ENCODE measurements at regions not wholly inside any gene's neighbourhood (a gene's known extent, or its start where the extent isn't known, plus 50 kb on each side); places are given as distances from the start of the nearest gene placed in this dataset.
"Not testable (repeated sequence)": the region's sequence is repeated elsewhere in the genome, so short reads cannot be mapped to it uniquely, and the experiment has no call there.

- no peak for DNase-seq
Observed at GRCh38 chr2:239723486-239724193, 301.5 kb downstream of the NDUFA10 start.

DNA sequence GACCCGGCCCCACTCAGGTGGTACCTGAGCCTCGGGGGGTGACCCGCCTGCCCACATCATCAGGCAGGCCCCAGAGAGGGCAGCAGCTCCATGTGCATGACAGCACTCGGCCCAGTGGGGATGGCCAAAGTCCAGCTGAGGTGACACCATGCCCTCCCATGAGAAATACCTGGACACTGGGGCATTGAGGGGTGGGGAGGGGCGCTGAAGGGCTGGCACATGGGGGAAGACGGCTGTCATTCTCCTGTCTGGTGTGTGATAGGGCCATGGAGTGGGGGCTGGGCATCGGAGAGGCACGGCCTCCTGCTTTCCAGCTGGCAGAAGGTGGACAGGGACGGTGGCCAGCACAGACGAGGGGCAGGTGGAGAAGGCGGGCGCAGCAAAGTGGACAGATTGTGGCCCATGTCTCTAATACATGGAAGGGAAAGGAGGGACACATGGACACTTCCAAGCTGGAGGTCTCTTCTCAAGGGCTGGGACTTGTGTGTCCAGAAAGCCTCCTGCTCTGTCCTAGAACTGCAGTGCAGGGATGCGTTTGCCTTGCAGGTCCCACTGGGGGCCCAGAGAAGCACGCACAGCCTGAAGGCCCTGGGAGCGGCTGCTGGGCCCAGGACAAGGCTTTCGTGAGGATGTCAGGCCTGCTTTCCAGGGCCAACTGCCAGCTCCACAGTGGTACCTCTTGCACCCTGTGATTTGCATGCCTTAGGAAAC lies 302.2 kb downstream of the NDUFA10 start:
- DNase-seq, result no peak

DNA sequence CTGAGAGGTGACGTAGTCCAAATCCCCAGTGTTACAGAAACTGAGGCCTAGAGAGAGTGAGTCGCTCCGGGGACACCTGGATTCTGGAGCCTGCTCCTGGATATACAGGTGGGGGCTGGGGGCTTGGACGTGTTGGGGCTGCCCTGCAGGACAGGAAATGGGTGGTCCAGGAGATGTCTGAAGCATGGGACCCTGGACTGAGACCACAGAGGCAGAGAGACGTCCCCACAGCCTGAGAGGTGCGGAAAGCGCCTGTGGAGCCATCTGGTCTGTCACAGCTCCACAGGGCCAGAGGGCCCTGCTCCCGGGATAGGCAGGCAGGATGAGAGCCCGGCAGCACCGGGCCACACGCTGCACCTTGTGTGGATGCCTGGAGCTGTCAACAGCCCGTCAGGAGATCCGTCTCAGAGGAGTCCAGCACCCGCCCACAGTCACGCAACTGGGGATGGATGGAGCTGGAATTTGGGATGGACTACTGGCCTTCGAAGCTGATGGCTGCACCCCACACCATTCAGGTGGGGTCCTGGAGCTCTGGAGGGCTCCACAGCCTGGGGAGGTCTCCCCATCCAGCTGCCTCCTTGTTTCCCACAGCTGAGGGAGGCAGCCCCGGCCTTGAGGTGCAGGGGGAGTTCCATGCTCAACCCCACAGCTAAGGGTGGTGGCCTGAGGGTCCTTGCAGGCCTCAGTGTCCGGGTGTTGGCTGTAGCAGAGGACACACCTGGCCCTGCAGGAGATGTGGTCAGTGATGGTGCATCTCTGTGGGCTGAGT lies 303.0 kb downstream of the NDUFA10 start:
- DNase-seq, result no peak

DNA sequence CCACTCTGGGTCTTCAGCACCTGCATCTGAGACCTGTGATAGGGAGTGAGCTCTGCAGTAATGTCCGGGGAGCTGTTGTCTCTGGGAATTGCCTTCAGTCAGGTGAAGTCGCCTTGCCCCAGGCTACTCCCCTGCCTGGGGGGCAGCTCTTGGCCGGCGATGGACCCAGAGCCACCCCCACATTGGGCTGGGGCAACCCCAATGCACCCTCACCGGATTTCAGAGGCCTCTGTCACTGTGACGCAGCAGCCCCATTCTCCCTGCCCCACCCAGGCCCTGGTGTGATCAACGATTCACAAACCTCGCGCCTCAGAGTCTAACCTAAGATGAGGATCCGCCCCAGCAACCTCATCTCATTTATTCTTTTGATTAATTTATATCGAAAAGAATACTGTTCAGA lies 303.6 kb downstream of the NDUFA10 start:
- no peak for DNase-seq

GRCh38 chr2:239720361-239721360 lies 304.5 kb downstream of the NDUFA10 start:
- no peak for DNase-seq

GRCh38 chr2:239719791-239720360 lies 305.3 kb downstream of the NDUFA10 start:
- no peak for DNase-seq

DNA sequence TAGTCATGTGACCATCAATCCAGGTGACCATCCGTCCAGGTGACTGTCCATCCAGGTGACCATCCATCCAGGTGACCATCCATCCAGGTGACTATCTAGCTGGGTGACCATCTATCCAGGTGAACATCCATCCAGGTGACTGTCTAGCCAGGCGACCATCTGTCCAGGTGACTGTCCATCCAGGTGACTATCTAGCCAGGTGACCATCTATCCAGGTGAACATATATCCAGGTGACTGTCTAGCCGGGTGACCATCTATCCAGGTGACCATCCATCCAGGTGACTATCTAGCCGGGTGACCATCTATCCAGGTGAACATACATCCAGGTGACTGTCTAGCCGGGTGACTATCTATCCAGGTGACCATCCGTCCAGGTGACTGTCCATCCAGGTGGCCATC lies 306.2 kb downstream of the NDUFA10 start:
- not testable (repeated sequence) for DNase-seq

DNA sequence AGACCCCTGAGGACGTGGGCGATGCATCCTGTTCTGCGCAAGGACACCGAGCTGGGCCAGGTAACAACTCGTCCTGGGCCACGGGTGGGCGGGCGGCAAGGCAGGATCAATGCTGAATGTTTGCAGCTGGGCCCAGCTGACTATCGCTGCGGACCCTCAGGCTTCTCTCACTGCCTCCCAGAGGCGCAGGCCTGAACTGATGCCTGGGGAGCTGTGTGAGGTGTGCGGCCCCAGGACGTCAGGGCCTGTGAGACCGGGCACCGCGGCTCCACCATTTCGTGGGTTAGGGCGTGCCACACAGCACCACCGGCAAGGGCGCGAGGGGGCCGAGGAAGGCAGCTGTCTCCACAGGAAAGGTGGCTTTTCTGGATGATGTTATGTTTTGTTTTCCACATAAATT lies 307.4 kb downstream of the NDUFA10 start:
- DNase-seq, result no peak

DNA sequence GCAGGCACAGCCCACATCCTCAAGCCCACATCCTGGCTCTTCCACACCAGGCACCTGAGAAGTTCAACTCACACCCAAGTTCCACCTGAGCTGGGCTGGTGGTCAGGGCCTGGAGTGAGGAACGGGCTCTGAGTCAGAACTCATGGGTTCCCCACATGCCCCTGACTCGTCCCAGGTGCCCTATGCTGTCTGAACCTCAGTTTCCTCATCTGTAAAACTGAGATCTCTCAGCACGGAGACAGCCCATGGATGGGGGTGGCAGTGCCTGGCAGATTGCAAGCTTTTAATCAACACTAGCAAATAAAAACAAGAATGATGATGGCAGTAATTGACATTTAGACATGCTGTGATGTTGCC lies 307.8 kb downstream of the NDUFA10 start:
- no peak for DNase-seq

DNA sequence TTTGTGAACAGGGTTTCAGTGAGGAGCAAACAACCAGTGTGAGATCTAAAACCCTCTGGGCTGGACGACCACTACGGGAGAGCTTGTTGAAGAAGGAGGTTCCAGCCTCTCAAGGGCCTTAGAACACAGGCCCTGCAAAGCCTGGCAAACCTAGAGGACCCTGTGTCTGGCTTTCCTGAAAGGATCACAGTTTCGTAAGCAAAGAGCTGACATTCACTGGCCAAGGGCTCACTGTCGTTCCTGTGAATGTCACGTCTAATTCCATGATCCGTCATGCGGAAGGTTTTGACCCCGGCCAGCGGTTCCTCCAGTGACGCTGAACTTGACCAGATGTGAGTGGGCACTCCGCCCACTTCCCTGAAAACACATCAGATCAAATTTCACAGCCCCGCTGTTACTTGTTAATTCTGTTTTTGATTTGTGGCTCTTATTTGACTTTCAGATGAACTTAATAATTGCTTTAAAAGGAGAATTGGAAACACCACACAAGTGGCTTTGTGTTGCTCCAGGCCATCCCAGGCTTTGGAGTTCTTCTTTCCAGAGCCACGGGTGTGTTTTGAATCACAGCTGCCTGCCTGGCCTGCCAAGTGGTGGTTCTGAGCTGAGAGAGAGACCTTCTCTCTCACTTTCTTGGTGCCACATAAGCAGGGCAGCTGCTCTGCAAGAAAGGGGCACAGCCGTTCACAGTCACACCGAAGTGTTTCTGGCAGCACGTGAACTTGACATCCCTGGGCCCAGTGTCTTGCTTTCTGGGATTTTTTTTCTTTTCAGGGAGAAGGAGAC lies 308.4 kb downstream of the NDUFA10 start:
- DNase-seq, result no peak

DNA sequence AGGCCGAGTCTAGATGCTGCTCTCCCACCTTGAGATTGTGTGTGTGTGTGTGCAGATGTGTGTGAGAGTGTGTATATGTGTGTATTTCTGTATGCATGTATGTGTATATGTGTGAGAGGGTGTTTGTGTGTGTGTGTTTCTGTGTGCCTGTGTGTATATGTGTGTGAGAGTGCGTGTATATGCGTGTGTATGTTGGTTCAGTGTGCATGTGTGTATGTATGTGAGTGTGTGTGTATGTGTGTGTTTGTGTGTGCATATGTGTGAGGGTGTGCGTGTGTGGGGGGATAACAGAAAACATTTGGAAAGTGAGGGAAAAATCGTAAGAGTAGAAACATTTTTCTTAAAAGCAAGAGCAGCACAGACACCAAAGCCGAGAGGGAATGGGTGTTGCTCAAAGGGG lies 309.1 kb downstream of the NDUFA10 start:
- DNase-seq, result no peak

GRCh38 chr2:239715606-239716005 lies 309.5 kb downstream of the NDUFA10 start:
- DNase-seq, result no peak

GRCh38 chr2:239715202-239715601 lies 309.9 kb downstream of the NDUFA10 start:
- DNase-seq, result no peak

DNA sequence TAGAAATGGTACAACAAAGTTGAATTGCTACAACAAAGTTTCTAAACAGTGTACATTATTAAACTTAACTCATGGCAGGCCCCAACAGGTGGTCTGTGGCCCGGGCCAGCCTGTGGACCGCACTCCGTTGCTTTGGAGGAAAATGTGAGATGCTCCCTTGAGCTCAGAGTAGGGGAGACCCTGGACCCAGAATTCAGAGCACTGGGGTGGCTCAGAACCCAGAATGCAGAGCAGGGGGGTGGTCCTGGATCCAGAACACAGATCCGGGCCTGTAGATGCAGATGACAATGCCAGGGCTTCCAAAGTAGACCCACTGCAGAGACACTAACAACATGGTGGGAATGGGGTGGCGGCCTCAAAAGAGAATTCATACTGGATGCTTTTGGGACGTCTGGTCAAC lies 311.0 kb downstream of the NDUFA10 start:
- DNase-seq, result no peak

GRCh38 chr2:239712755-239713154 lies 311.9 kb upstream of the HDAC4 start:
- no peak for DNase-seq

DNA sequence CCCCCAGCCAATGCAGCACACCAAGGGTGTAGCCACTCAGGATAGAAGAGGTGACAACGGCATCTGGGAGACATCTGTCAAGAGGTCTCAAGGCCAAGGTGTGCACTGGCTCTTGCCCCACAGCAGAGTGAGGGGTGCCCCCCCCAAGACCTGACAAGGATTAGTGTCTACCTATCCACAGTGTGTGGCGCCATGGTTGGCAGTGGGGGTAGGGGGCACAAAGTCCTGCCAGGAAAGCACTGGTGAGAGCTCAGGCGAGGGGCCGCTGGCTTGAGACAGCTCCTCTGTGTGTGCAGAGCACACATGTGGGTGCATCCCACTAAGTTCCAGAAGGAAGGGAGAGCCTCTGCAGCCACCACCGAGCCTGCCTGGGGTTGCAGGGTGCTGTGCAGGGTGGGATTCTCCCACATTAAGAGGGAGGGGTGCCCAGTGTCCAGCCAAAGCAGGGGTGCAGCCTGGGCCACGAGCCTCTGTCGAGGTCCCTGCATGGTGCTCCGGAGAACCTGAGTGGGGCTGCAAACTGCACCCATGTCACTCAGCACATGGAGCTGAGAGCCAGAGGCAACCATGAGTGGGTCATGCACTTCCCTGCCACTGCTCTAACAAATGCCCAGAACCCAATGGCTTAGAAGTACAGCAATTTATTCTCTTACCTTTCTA lies 311.2 kb upstream of the HDAC4 start:
- no peak for DNase-seq

GRCh38 chr2:239710953-239711861 lies 310.4 kb upstream of the HDAC4 start:
- no peak for DNase-seq

GRCh38 chr2:239706367-239706766 lies 305.5 kb upstream of the HDAC4 start:
- no peak for DNase-seq

DNA sequence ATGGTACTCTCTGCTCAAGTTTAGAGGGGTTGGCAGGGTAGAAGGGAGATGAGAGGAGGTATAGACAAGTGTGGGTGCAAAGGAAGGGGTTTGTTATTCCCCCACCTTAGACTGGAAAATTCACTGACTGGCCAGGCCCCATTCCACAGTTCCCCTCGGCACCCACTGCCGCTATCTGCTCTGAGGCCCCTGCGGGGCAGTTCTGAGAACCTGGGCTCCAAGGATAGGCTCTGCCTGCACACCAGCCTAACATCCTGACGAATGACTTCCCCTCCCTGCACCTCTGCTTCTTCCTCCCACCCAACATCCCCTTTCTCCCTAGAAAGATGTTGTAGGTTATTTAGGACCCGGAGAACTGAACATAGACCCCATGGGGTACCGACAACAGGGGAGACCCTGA lies 303.9 kb upstream of the HDAC4 start:
- DNase-seq, result no peak

GRCh38 chr2:239703834-239704233 lies 303.0 kb upstream of the HDAC4 start:
- no peak for DNase-seq
